ENCODE measurements at regions not wholly inside any gene's neighbourhood (a gene's known extent, or its start where the extent isn't known, plus 50 kb on each side); places are given as distances from the start of the nearest gene placed in this dataset.

- no peak for TF ChIP-seq CHD7 (IDR thresholded peaks at IDR 0.05; ENCODE audit: insufficient replicate concordance, low read length)
- no peak for TF ChIP-seq SUZ12 (IDR thresholded peaks at IDR 0.05; ENCODE audit: low read length)
- TF ChIP-seq KDM1A (IDR thresholded peaks at IDR 0.05; ENCODE audit: borderline replicate concordance, low read length), result no peak
- TF ChIP-seq ATF3 (IDR thresholded peaks at IDR 0.05; ENCODE audit: insufficient read depth, low read depth, low read length), result no peak
- no peak for TF ChIP-seq USF2 (IDR thresholded peaks at IDR 0.05; ENCODE audit: low read length)
- no peak for TF ChIP-seq SIRT6 (IDR thresholded peaks at IDR 0.05; ENCODE audit: low read length)
- TF ChIP-seq EP300 (IDR thresholded peaks at IDR 0.05; ENCODE audit: borderline replicate concordance in 1 of 2, low read depth in 2 of 2, low read length in 2 of 2), result no peak
- no peak for TF ChIP-seq TAF1 (IDR thresholded peaks at IDR 0.05; ENCODE audit: low read depth, low read length)
- TF ChIP-seq EZH2 (IDR thresholded peaks at IDR 0.05; ENCODE audit: low read depth, low read length, severe bottlenecking), result no peak
- TF ChIP-seq RXRA (IDR thresholded peaks at IDR 0.05; ENCODE audit: insufficient read depth, low read depth, low read length), result no peak
Observed at GRCh38 chr11:87974797-87975196, 200.4 kb downstream of the RAB38 start (continued).
